Calu3 (cell line): ENCODE measurements at regions not wholly inside any gene's neighbourhood (a gene's known extent, or its start where the extent isn't known, plus 50 kb on each side); places are given as distances from the start of the nearest gene placed in this dataset.

Experiments used
- BruUV-seq: library from RNA; stranded (reverse); fragments of 400-500 nt; replicated peaks from 2 replicates; lab custom pipeline; 2021; lab: Mats Ljungman, UMichigan
- CTCF ChIA-PET: fragments of 300-600 bp; sonication (Branson Sonifier 250); formaldehyde crosslinking; loops from one replicate; lab custom pipeline; 2022; ENCODE audit warnings: antibody characterized with exemption; lab: Charles Lee
- DNase-seq: peaks from one replicate; pipeline ENCODE4 v3.0.0; 2022
- H3K27ac Mint-ChIP-seq: one replicate; pipeline ENCODE4 v1.8.0; 2022; ENCODE audit warnings: mixed read lengths; ENCODE audit not compliant: unreplicated experiment
- H3K27me3 Mint-ChIP-seq: one replicate; pipeline ENCODE4 v1.8.0; 2022; ENCODE audit warnings: mixed read lengths; ENCODE audit not compliant: unreplicated experiment
- H3K36me3 Mint-ChIP-seq: one replicate; pipeline ENCODE4 v1.8.0; 2022; ENCODE audit warnings: mild to moderate bottlenecking, moderate library complexity, mixed read lengths; ENCODE audit not compliant: insufficient read depth, unreplicated experiment
- H3K4me1 Mint-ChIP-seq: one replicate; pipeline ENCODE4 v1.8.0; 2022; ENCODE audit warnings: mild to moderate bottlenecking, low read depth, mixed read lengths; ENCODE audit not compliant: unreplicated experiment
- H3K4me3 Mint-ChIP-seq: one replicate; pipeline ENCODE4 v1.8.0; 2022; ENCODE audit warnings: mild to moderate bottlenecking, low read depth, moderate library complexity, mixed read lengths; ENCODE audit not compliant: unreplicated experiment
- H3K9me3 Mint-ChIP-seq: one replicate; pipeline ENCODE4 v1.8.0; 2022; ENCODE audit warnings: low read depth, mixed read lengths; ENCODE audit not compliant: unreplicated experiment
- CTCF ChIP-seq: fragments of 200-600 bp; IDR thresholded peaks from one replicate; pipeline ENCODE4 v1.8.0; 2022; ENCODE audit warnings: antibody characterized with exemption; ENCODE audit not compliant: unreplicated experiment
- intact Hi-C: fragments of 100-400 bp; cut with micrococcal nuclease; formaldehyde crosslinking; loops from one replicate; pipeline ENCODE4 v1.10.0; 2022; ENCODE audit not compliant: unreplicated experiment

- no peak for DNase-seq
- no TSS peak for BruUV-seq
- peaks cover 35% of the 10 kb centered on the region for H3K4me1 Mint-ChIP-seq
- no peak overlapping the region for H3K27ac Mint-ChIP-seq
- intact Hi-C loops, result loop anchor here (5.0 kb wide), 1 partner anchor 417 kb away; no protein-coding TSS in a partner anchor
- TF ChIP-seq CTCF, result no peak
- H3K9me3 Mint-ChIP-seq, result peaks cover 5% of the 10 kb centered on the region
- CTCF ChIA-PET, result no interaction called here
- H3K4me3 Mint-ChIP-seq, result no peak overlapping the region
- no peaks in the 10 kb centered on the region for H3K36me3 Mint-ChIP-seq
- H3K27me3 Mint-ChIP-seq, result no peaks in the 10 kb centered on the region
Observed at GRCh38 chrX:46380148-46380752, 165.0 kb downstream of the ZNF674 start.

GRCh38 chrX:46376246-46376885, 168.9 kb downstream of the ZNF674 start:
- H3K27ac Mint-ChIP-seq, result peak overlapping the region; percentile 85
- peak; percentile 25 for TF ChIP-seq CTCF
- peaks cover 5% of the 10 kb centered on the region for H3K9me3 Mint-ChIP-seq
- BruUV-seq, result no TSS peak
- intact Hi-C loops, result loop anchor here (1.0 to 10.0 kb wide), 6 partner anchors 52 to 859 kb away; no protein-coding TSS in a partner anchor
- peak; percentile 55 for DNase-seq
- no peaks in the 10 kb centered on the region for H3K36me3 Mint-ChIP-seq
- H3K4me3 Mint-ChIP-seq, result no peak overlapping the region
- H3K27me3 Mint-ChIP-seq, result no peaks in the 10 kb centered on the region
- H3K4me1 Mint-ChIP-seq, result peaks cover 58% of the 10 kb centered on the region
- CTCF ChIA-PET, result interaction anchor here (0.5 to 1.7 kb wide), 14 partner anchors 43 to 1054 kb away, joined by 3 to 11 read pairs (median 6); no protein-coding TSS in a partner anchor

- intact Hi-C loops, result loop anchor here (1.0 to 10.0 kb wide), 6 partner anchors 51 to 859 kb away; no protein-coding TSS in a partner anchor
- peaks cover 53% of the 10 kb centered on the region for H3K4me1 Mint-ChIP-seq
- no peaks in the 10 kb centered on the region for H3K27me3 Mint-ChIP-seq
- peaks cover 5% of the 10 kb centered on the region for H3K9me3 Mint-ChIP-seq
- CTCF ChIA-PET, result interaction anchor here (0.5 to 1.7 kb wide), 15 partner anchors 42 to 1054 kb away, joined by 3 to 11 read pairs (median 6); no protein-coding TSS in a partner anchor
- no peak for TF ChIP-seq CTCF
- H3K36me3 Mint-ChIP-seq, result no peaks in the 10 kb centered on the region
- no peak for DNase-seq
- no TSS peak for BruUV-seq
- H3K27ac Mint-ChIP-seq, result peak overlapping the region; percentile 85
- H3K4me3 Mint-ChIP-seq, result no peak overlapping the region
Observed at GRCh38 chrX:46375831-46376230, 169.4 kb downstream of the ZNF674 start.

- Mint-ChIP-seq H3K36me3 (no peaks in the 10 kb centered on the region), H3K27ac (peak overlapping the region; percentile 63), H3K27me3 (no peaks in the 10 kb centered on the region), H3K9me3 (peaks cover 2% of the 10 kb centered on the region), H3K4me3 (no peak overlapping the region), H3K4me1 (peaks cover 45% of the 10 kb centered on the region)
- BruUV-seq, result no TSS peak
- no peak for TF ChIP-seq CTCF
- CTCF ChIA-PET, result interaction anchor here (0.6 to 1.5 kb wide), 2 partner anchors 525 to 676 kb away, joined by 3 to 5 read pairs; no protein-coding TSS in a partner anchor
- DNase-seq, result no peak
- intact Hi-C loops, result loop anchor here (10.0 kb wide), 1 partner anchor 610 kb away; no protein-coding TSS in a partner anchor
Observed at GRCh38 chrX:46374371-46374770, 170.8 kb downstream of the ZNF674 start.
